NCI-H2196 treated with DMSO at 0.1 percent for 48 hours (cell line): ENCODE measurements at regions not wholly inside any gene's neighbourhood (a gene's known extent, or its start where the extent isn't known, plus 50 kb on each side); places are given as distances from the start of the nearest gene placed in this dataset.
"Not testable (repeated sequence)": the region's sequence is repeated elsewhere in the genome, so short reads cannot be mapped to it uniquely, and the experiment has no call there.

Experiments used
- DNase-seq: peaks from one replicate; lab custom pipeline; 2025; ENCODE audit not compliant: unreplicated experiment; lab: John Stamatoyannopoulos, UW

DNA sequence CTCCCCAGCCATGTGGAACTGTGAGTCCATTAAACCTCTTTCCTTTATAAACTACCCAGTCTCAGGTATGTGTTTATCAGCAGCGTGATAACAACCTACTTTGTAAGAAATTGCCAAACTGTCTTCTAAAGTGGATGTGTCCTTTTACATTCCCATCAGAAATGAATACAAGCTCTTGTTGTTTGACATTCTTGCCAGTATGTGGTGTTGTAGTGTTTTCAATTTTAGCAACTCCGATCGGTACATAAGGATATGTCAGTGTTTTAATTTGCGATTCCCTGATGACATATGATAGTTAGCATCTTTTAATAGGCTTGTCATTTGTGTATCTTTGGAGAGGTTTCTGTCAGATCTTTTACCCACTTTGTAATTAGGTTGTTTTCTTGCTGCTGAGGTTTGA is 1156.3 kb upstream of the CRIM1 start:
- DNase-seq, result no peak

DNA sequence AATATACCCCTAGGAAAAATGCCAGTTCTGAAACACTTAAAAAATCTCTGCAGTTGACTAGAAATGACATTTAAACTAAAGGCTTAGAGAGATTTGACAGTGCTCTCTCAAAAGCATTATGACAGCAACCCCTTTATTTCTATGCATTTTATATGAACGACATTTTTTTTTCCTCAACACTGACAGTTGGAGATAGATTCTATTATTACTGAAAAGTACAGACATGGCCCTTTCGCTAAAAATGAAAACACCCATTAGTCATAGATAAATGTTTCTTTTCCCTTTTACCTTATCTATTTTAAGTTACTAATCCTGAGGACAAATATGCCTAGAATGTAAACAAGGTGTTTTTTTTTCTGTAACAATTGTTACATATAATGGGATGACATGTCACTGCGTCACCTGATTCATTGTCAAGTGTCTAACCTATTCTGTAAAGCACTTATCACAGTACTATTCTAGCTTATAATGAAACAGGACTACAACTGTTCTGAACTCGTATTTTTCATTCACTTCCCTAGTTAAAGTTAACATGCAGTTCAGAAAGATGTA is 1169.6 kb upstream of the CRIM1 start:
- no peak for DNase-seq

DNA sequence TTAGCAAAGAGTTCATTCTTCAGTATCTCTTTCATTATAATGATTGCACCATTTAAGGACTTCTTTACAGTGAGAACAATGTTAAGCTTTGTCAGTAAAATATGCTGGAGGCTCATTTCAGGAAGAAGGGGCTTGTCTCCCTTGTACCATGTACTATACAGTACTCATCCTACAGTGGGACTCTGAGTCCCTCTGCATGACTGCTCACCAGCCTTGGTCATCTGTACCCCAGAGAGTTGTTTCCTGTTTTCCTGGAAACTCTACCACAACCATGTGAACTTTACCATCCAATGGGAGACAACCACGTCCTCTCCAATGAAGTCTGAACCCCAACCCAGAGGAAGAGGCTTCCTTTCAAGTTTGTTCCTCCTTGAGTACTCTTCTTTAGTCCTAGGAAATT is 1171.1 kb upstream of the CRIM1 start:
- no peak for DNase-seq

DNA sequence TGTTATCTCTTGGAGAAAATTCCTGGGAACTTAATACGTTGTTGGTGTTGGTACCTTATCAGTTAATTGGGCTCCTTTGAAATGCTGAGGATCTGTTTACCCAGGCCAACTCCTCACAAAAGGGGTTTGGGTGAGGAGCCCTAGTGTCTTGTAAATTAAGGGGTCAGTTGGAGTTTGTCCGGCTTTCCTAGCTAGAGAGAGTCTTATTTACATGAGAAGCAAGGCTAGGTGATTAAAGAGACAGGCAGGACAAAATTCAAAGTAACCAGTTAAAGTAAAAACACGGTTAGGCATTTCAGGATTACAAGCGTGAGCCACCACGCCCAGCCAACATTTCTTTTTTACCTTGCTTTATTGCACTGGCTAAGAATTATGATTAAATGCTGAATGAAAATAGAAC is 1178.9 kb upstream of the CRIM1 start:
- not testable (repeated sequence) for DNase-seq

DNA sequence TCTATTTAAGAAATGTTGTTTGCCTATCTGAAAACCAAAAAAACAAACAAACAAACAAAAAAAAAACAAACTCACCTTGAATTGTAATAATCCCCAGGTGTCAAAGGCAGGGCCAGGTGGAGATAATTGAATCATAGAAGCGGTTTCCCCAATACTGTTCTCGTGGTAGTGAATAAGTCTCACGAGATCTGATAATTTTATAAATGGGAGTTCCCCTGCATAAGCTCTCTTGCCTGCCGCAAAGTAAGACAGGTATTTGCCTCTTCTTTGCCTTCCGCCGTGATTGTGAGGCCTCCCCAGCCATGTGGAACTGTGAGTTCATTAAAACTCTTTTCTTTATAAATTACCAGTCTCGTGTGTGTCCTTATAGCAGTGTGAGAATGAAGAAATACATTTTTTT is 1180.7 kb upstream of the CRIM1 start:
- DNase-seq, result no peak

DNA sequence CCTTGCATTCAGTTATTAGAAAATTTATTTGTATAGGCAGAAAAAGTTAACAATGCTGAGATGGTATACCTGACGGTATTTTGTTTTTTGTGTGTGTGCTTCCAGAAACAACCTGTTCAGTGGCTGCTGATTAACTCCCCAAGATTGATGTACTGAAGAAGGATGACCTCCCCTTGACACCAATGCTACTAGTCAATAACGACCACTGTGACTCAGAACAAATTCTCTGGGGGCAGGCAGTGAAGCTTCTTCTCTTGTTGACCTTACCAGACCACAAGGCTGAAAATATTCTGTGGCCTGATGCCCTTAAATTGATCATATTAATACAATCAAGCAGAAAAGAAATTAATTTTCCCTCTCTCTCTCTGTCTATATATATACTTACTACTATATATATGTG is 1182.9 kb upstream of the CRIM1 start:
- DNase-seq, result no peak

DNA sequence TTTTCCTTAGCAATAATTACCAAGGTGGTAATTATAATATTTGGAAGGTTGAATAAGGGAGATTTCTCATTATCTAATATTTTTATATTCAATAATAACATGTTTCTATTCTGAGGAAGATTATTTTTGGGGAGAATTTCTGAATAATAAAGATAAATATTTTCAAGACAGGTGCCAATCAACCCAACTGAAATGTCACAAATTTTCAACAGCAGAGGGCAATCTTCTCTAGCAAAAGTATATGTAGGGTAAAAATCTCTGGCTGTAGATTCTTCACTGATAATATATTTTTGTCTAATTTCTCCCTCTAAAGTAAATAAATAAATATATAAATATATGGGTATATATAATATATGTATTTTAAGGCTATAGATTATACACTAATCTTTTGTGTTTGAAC is 1187.2 kb upstream of the CRIM1 start:
- no peak for DNase-seq

DNA sequence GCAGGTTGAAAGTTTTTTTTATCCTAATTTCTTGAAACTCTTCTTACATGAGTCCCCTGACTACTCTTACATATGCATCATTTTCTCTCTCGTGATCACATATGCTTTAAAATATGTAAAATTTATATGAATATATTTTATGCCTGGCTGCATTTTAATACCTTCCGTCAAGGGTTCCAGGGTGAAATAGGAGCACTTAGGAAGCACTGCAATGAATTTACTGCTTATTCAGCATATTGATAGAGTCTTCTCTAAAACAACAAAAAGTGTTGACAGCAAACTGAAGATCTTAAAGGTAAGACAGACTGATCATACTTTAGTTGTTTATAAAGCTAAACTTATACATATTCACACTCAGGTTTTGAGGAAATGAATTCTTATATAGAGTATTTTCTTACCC is 1191.6 kb upstream of the CRIM1 start:
- no peak for DNase-seq

DNA sequence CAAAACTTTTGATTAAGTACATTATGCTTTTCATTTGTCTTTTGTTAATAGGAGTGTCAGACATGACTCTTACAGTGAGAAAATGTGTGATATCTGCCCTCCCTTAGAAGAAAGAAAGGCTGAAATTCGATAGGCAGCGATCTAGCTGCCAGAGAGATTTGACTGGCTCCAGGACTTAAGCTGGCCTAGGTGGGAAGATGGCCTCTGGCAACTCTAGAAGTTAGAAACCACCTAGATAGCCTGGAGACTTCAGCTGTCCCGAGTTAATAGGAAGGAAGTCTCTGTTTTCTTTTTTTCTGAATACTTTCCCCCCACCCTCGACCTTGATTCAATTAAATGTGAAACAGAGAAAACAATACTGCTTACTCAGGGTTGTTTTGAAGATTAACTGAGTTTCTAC is 1194.7 kb upstream of the CRIM1 start:
- no peak for DNase-seq

DNA sequence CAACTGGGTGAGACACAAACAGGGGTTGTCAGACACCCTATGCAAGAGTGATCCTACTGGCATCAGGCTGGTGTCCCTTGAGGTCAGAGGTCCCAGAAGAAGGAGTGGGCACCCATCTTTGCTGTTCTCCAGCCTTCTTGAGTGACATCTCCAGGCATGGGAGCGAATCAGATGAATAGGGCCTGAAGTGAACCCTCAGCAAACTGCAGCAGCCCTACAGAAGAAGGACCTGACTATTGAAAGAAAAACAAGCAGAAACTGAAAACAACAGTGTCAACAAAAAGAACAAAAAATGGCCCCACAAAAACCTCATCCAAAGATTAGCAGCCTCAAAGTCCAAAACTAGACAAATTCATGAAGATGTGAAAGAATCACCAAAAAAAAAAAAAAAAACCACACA is 1229.7 kb upstream of the CRIM1 start:
- no peak for DNase-seq

DNA sequence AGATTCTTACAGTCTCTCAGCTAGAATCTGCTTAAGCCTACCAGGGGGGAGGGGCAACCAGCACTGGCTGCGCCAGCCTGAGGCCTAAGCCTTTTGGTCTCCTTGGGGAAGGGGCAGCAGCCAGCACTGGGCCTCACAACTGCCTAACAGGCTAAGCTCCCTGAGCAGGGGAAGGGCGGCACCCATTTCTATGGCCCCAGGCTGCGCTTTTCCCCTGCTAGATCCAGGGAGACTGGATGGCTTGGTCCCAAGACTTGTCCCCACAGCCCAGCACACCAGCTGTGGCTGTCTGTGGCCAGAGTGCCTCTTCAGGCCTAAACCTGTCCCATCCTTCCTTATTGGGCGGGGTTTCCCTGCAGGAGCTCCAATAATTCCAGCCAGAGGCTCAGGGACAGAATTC is 1230.3 kb upstream of the CRIM1 start:
- no peak for DNase-seq

DNA sequence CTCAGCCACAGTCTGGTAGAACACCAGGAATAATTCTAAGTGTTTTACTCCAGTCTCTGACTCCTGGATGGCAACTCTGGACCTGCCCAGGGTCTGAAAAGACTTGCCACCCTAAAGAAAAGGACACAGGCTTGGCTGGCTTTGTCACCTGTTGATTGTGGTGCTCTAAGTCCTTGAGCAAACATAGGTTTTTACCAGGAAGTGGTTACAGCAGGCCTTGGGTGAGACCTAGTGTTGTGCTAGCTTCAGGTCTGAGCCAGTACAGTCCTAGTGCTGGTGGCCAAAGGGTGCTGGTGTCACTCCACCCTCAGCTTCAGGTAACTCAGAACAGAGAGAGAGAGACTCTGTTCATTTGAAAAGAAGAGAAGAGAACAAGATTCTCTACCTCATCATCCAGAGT is 1239.4 kb upstream of the CRIM1 start:
- DNase-seq, result no peak

DNA sequence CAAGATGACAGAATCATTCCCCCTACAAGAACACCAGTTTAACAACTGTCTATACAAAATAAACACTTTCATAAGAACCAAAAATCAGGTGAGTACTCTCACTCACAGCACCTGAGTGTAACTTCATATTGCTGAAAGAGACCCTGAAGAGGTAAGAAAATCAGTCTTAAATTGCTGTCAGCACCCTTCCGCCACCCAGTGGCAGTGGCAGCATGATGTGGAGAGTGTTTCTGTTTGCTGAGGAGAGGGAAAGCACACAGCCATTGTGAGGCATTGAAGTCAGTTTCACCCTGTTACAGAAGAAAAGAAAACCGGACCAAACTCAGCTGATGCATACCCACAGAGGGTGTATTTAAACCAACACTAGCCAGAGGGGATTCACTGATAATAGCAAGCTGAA is 1240.8 kb upstream of the CRIM1 start:
- no peak for DNase-seq

DNA sequence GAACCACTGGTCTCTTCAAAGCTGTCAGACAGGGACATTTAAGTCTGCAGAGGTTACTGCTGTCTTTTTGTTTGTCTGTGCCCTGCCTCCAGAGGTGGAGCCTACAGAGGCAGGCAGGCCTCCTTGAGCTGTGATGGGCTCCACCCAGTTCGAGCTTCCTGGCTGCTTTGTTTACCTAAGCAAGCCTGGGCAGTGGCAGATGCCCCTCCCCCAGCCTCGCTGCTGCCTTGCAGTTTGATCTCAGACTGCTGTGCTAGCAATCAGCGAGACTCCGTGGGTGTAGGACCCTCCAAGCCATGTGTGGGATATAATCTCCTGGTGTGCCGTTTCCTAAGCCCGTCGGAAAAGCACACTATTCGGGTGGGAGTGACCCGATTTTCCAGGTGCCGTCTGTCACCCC is 1243.2 kb upstream of the CRIM1 start:
- DNase-seq, result not testable (repeated sequence)

DNA sequence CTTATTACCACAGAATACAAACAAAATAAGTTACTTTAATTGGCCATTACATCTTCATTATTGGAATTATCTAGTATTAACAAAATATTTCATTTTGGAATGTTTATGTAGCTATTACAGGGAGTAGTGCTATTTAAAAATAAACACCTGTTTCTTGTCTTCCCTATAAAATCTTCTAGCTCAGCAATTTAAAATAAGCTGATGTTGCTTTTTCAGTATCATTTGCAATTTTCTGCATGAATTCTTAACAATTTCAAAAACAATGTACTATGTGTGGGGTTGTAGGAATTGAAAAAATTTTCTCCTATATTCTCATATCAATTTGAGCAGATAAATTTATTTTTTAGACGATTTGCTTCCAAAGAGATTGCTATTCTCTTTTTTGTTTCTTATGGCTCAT is 1251.3 kb upstream of the CRIM1 start:
- no peak for DNase-seq

DNA sequence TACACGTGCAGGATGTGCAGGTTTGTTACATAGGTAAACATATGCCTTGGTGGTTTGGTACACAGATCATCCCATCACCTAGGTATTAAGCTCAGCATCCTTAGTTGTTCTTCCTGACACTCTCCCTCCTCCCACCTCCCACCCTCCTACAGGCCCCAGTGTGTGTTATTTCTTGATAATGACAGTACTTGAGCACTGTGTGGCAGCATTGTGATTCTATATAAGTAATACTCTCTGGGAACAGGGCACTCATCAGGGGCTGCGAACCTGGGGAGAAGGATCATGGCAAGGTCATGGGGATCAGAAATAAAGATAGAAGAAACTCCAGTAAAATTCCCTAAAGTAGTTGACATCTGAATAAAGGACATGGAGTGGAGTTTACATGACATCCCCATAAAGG is 1256.2 kb upstream of the CRIM1 start:
- no peak for DNase-seq

DNA sequence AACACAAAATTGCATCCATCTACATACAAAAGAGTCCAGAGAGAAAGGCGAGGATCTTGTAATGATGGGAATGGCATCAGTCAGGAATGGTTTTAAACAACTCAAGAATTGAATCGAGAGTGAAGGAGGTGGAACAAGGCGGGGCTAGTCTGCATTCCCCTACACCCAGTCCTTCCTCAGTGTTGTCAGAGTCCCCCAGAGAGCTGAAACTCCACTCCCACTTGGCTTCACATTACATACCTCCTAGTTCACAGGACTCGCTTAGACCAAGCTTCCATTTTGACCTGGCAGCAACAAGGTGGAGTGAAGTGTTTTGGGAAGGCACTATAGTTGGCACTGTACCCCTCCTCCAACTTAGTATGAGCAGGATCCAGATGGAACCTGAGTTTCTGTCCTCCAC is 1273.5 kb upstream of the CRIM1 start:
- DNase-seq, result no peak

DNA sequence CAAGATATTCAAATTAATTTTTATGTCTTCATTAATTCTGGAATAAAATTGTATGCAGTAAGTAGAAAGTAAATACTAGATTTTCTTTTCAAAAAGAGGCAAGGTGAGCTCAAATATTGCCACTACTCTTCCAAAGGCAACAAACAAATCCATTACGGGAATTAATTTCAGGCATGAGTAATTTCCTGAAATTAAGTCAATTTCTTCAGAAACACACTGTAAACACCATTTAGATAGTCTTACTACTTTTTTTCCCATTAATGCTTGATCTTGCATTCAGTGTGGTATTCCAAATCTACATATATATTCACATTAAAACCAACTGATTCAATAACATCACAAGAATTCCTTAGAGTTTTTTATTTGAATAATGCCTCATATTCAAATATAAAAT is 1274.0 kb upstream of the CRIM1 start:
- DNase-seq, result no peak

DNA sequence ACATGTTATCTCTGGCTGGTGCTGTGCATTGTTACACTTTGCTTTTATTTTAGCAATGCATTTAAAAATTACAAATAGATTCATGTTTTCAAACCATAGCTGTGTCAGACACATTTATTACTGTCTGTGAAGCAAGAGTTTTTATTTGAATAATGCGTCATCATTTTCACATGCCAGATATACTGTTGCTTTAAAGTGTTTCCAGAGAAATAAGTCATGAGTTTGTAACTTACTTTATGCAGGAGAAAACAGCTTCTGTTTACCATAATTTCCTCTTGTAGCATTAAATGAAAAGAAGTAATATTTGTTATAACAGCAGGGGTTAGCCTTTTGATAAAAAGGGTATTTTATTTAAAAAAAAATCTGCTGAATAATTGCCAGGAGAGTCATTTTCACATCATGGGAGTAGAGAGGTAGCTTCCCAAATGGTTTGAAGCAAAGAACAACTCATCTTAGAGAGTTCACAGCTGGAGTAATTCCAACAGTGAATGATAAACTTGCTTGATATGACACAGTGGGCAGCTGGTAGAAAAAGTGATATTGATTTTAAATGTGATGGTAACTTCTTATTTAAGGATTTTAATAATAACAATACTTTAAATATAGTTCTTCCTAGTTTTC is 1274.5 kb upstream of the CRIM1 start:
- no peak for DNase-seq

DNA sequence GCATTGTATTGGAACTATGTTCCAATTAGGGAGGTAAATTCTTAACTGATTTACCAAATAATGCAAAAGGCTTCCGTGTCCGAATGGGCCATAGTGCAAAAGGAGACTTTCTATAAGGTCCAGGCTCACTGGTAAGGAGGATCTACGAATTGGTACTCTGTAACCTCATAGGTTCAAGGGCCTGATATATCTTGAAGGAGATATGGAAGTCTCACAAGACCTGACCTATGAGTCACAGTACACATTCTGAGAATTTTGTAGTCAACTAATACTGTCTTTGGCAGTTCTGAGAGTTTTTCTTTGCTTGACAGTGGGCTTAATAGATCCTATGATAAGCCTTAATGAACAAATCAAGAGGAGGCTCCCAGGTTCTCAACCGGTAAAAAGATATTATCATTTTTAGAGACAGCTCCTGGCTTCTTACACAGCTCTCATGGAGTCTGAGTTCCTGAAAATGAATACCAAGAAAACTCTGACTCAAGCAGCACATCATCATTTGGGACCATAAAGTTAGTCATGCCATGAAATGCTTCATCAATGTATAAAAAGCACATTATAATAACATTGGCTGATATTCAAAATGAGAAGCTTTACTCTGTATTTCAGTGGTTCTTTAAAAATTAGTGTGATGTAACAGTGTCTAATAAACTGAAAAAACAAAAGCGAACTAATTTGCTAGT is 1275.2 kb upstream of the CRIM1 start:
- DNase-seq, result no peak

DNA sequence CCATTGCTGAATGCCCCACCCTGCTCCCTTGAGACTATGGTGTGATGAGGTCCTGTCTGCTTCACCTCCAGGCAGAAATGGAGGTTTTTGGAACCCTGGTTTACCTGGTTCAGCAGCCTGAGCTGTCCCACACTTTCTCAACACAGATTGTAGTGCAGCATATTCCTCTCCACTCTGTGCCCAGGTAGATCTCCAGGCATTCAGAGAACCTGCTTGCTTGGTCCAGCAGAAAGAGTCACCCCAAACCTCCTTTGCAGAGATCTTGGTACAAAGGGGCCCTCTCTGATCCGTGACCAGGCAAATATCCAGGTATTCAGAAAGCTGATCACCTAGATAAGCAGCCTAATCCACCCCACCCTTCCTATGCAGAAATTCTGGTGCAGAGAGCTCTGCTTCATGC is 1288.2 kb upstream of the CRIM1 start:
- no peak for DNase-seq

DNA sequence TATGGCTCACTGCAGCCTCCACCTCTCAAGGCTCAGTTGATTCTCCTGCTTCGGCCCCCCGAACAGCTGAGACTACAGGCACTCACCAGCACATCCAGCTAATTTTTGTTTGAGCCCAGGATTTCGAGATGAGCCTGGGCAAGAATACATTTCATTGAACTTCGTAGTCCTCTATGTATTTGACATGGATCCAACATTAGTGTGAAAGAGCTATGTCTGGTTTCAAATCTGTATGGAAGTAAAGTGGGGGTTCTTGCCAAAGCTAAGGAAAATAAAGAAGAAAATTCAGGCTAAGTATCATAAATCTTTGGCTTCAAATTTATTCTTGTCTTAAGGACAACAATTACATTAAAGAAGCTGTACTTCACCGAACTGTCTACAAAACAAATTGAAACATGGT is 1291.7 kb upstream of the CRIM1 start:
- no peak for DNase-seq

DNA sequence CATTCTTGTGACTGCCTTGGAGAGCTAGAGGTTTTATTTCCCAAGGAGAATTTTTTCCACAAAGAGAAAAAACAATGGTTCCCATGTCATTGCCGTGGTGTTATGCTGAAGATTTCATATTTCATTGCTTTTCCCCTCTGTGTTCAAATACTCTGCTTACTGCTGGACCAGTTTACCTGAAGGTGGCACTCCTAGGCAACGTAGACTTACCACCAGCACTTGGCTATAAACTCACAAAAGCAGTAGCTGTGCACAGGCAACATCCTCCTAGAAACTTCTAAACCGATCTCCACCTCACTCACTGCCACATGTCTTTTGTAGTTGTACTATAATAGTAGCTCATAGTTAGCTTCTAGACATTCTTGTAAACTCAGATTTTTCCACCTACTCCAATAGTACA is 1319.7 kb upstream of the CRIM1 start:
- no peak for DNase-seq
